Neural cell (in vitro differentiated cells): ENCODE measurements at regions not wholly inside any gene's neighbourhood (a gene's known extent, or its start where the extent isn't known, plus 50 kb on each side); places are given as distances from the start of the nearest gene placed in this dataset.

ENCODE experiments used
- CTCF ChIP-seq: fragments of 450-650 bp; IDR thresholded peaks from 2 replicates; pipeline ENCODE4 v1.5.1; 2014; ENCODE audit warnings: antibody characterized with exemption, mild to moderate bottlenecking, moderate library complexity; ENCODE audit not compliant: poor library complexity, severe bottlenecking
- EP300 ChIP-seq: fragments of 450-650 bp; conservative IDR thresholded peaks from 2 replicates; pipeline ENCODE4 v1.6.1; 2014; ENCODE audit warnings: antibody characterized with exemption, mild to moderate bottlenecking, moderate library complexity; ENCODE audit not compliant: poor library complexity, severe bottlenecking
- POLR2AphosphoS5 ChIP-seq: IDR thresholded peaks from 2 replicates; pipeline ENCODE4 v1.6.1; 2012
- TAF1 ChIP-seq: IDR thresholded peaks from 2 replicates; pipeline ENCODE4 v1.6.1; 2012; ENCODE audit warnings: low read depth

- no peak for TF ChIP-seq CTCF
- TF ChIP-seq EP300 = no peak
- TF ChIP-seq TAF1 = no peak
- no peak for TF ChIP-seq POLR2AphosphoS5
Measured at GRCh38 chr6:76439811-76440210, 367.3 kb upstream of the IMPG1 start.
